ENCODE measurements at regions not wholly inside any gene's neighbourhood (a gene's known extent, or its start where the extent isn't known, plus 50 kb on each side); places are given as distances from the start of the nearest gene placed in this dataset.

- TF ChIP-seq CTCF (IDR thresholded peaks at IDR 0.05) (no peak), POLR2A (IDR thresholded peaks at IDR 0.05) (no peak)
These were observed 120.3 kb downstream of the IL20RB start for GRCh38 chr3:137078040-137078439.

Measured in esophagus squamous epithelium (tissue), 4 donors.